ENCODE measurements at regions not wholly inside any gene's neighbourhood (a gene's known extent, or its start where the extent isn't known, plus 50 kb on each side); places are given as distances from the start of the nearest gene placed in this dataset.
"Not testable (repeated sequence)": the region's sequence is repeated elsewhere in the genome, so short reads cannot be mapped to it uniquely, and the experiment has no call there.

DNA sequence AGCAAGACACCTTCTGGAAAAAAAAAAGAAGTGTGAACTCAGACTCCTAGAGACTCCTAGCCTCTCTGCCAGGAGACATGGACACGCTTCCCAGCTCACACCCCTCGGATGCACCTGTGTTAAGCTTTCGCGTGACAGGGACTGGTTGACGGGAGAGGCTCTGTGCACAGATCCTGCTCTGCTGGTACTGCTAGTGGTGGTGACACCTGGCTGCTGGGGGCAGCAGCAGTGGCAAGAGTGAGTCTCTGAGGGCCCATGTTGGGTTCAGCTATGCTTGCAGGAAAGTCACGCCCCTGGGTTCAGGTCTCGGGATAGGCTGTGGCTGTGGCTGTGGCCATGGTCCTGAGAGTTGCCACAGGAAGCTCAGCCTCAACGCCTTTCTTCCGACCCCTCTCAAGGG is 81.1 kb downstream of the XRCC2 start:
- H3K4me1 ChIP-seq (ENCODE audit: control insufficient read depth, insufficient read depth, low read length), result no peaks in the 10 kb centered on the region
- no peak overlapping the region for H3K27ac ChIP-seq (ENCODE audit: low read length)
- ATAC-seq (no peak), DNase-seq (no peak)
- H3K9me3 ChIP-seq (ENCODE audit: control insufficient read depth, low read length), result no peaks in the 10 kb centered on the region
- WGBS, result 67% methylated on average over 9 of the region's 9 CpGs
- H3K27me3 ChIP-seq (ENCODE audit: control insufficient read depth, insufficient read depth), result no peaks in the 10 kb centered on the region
- H3K4me3 ChIP-seq (ENCODE audit: low read length), result no peak overlapping the region
- intact Hi-C loops (cut with DNase I), result no loop called here

DNA sequence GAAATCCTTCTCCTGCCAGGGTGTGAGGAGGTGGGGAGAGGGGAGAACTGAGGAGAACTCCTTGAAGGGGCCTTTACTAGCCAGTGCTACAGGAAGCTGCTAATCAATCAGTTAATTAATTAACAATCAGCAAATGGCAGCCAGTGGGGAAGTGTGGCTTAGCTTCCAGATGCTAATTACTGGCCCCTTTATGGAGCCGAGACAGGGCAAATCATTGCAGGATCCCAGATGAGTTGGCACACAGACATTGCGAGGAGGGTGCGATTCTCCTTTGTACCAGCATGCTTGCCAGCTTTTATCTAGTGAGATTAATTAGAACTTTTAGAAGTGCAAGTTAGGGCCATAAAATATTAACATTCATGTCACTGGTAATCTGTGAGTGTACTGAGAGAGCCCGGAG is 84.0 kb downstream of the XRCC2 start:
- DNase-seq, result no peak

GRCh38 chr7:152590481-152590880 is 85.5 kb downstream of the XRCC2 start:
- no peak overlapping the region for H3K4me3 ChIP-seq (ENCODE audit: low read length)
- H3K27ac ChIP-seq (ENCODE audit: low read length), result no peak overlapping the region
- DNase-seq, result no peak
- H3K9me3 ChIP-seq (ENCODE audit: control insufficient read depth, low read length), result no peaks in the 10 kb centered on the region
- H3K4me1 ChIP-seq (ENCODE audit: control insufficient read depth, insufficient read depth, low read length), result no peaks in the 10 kb centered on the region
- ATAC-seq, result no peak
- WGBS, result 92% methylated on average over 6 of the region's 6 CpGs
- H3K27me3 ChIP-seq (ENCODE audit: control insufficient read depth, insufficient read depth), result no peaks in the 10 kb centered on the region
- intact Hi-C loops (cut with DNase I), result no loop called here

More for the DNA sequence above, 84.0 kb downstream of the XRCC2 start:
- intact Hi-C loops (cut with DNase I), result no loop called here
- H3K4me1 ChIP-seq (ENCODE audit: control insufficient read depth, insufficient read depth, low read length), result no peaks in the 10 kb centered on the region
- ATAC-seq, result no peak
- no peaks in the 10 kb centered on the region for H3K27me3 ChIP-seq (ENCODE audit: control insufficient read depth, insufficient read depth)
- no peaks in the 10 kb centered on the region for H3K9me3 ChIP-seq (ENCODE audit: control insufficient read depth, low read length)
- 80% methylated on average over 4 of the region's 4 CpGs for WGBS
- no peak overlapping the region for H3K4me3 ChIP-seq (ENCODE audit: low read length)
- no peak overlapping the region for H3K27ac ChIP-seq (ENCODE audit: low read length)

DNA sequence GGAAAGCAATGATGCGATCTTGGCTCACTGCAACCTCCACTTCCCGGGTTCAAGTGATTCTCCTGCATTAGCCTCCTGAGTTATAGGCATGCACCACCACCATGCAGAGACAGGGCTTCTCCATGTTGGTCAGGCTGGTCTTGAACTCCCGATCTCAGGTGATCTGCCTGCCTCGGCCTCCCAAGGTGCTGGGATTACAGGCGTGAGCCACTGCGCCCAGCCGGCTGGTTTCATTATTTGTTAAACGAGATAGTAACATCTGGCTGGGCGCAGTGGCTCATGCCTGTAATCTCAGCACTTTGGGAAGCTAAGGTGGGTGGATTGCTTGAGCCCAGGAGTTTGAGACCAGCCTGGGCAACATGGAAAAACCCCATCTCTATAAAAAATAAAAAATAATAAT is 86.1 kb downstream of the XRCC2 start:
- H3K27ac ChIP-seq (ENCODE audit: low read length); H3K9me3 ChIP-seq (ENCODE audit: control insufficient read depth, low read length); H3K27me3 ChIP-seq (ENCODE audit: control insufficient read depth, insufficient read depth); intact Hi-C loops (cut with DNase I); ATAC-seq; H3K4me1 ChIP-seq (ENCODE audit: control insufficient read depth, insufficient read depth, low read length); DNase-seq; H3K4me3 ChIP-seq (ENCODE audit: low read length): not testable (repeated sequence)
- WGBS, result 92% methylated on average over 9 of the region's 9 CpGs

- DNase-seq, result no peak
- no peaks in the 10 kb centered on the region for H3K27me3 ChIP-seq (ENCODE audit: control insufficient read depth, insufficient read depth)
- H3K27ac ChIP-seq (ENCODE audit: low read length), result no peak overlapping the region
- 57% methylated on average over 5 of the region's 5 CpGs for WGBS
- no peak overlapping the region for H3K4me3 ChIP-seq (ENCODE audit: low read length)
- ATAC-seq, result no peak
- no peaks in the 10 kb centered on the region for H3K4me1 ChIP-seq (ENCODE audit: control insufficient read depth, insufficient read depth, low read length)
- intact Hi-C loops (cut with DNase I), result no loop called here
- no peaks in the 10 kb centered on the region for H3K9me3 ChIP-seq (ENCODE audit: control insufficient read depth, low read length)
These were observed 87.6 kb downstream of the XRCC2 start for GRCh38 chr7:152588350-152588749.

DNA sequence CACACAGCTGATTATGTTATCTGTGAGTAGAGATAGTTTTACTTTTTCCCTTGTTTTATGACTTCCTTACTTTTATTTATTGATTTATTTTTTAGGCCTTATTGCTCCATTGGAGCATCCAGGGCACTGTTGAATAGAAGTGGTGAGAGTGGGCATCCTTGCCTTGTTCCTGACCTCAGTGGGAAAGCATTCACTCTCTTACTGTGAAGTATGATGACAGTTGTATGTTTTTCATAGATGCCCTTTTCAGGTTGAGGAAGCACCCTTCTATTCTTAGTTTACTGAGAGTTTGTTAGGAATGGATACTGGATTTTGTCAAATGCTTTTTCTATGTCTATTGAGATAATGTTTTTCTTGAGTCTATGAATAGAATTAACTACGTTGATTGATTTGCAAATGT is 88.6 kb downstream of the XRCC2 start:
- intact Hi-C loops (cut with DNase I), result no loop called here
- no peaks in the 10 kb centered on the region for H3K4me1 ChIP-seq (ENCODE audit: control insufficient read depth, insufficient read depth, low read length)
- 48% methylated on average over 1 of the region's 1 CpG for WGBS
- H3K9me3 ChIP-seq (ENCODE audit: control insufficient read depth, low read length), result no peaks in the 10 kb centered on the region
- H3K27ac ChIP-seq (ENCODE audit: low read length), result no peak overlapping the region
- ATAC-seq, result no peak
- no peak overlapping the region for H3K4me3 ChIP-seq (ENCODE audit: low read length)
- H3K27me3 ChIP-seq (ENCODE audit: control insufficient read depth, insufficient read depth), result no peaks in the 10 kb centered on the region
- DNase-seq, result no peak

GRCh38 chr7:152583006-152583405 is 92.9 kb downstream of the XRCC2 start:
- no peak overlapping the region for H3K4me3 ChIP-seq (ENCODE audit: low read length)
- no peak for ATAC-seq
- H3K9me3 ChIP-seq (ENCODE audit: control insufficient read depth, low read length), result no peaks in the 10 kb centered on the region
- DNase-seq, result no peak
- no peaks in the 10 kb centered on the region for H3K27me3 ChIP-seq (ENCODE audit: control insufficient read depth, insufficient read depth)
- no peaks in the 10 kb centered on the region for H3K4me1 ChIP-seq (ENCODE audit: control insufficient read depth, insufficient read depth, low read length)
- intact Hi-C loops (cut with DNase I), result no loop called here
- 96% methylated on average over 3 of the region's 3 CpGs for WGBS
- H3K27ac ChIP-seq (ENCODE audit: low read length), result no peak overlapping the region

GRCh38 chr7:152579070-152579469 is 96.9 kb downstream of the XRCC2 start:
- intact Hi-C loops (cut with DNase I), result no loop called here
- H3K27ac ChIP-seq (ENCODE audit: low read length), result no peak overlapping the region
- H3K27me3 ChIP-seq (ENCODE audit: control insufficient read depth, insufficient read depth), result no peaks in the 10 kb centered on the region
- H3K4me3 ChIP-seq (ENCODE audit: low read length), result no peak overlapping the region
- DNase-seq (no peak), ATAC-seq (no peak)
- H3K9me3 ChIP-seq (ENCODE audit: control insufficient read depth, low read length), result peaks cover 2% of the 10 kb centered on the region
- no peaks in the 10 kb centered on the region for H3K4me1 ChIP-seq (ENCODE audit: control insufficient read depth, insufficient read depth, low read length)
- 71% methylated on average over 10 of the region's 10 CpGs for whole genome bisulfite sequencing

GRCh38 chr7:152577339-152577738 is 98.6 kb downstream of the XRCC2 start:
- no peak for DNase-seq
- 90% methylated on average over 1 of the region's 1 CpG for WGBS
- no peak overlapping the region for H3K27ac ChIP-seq (ENCODE audit: low read length)
- H3K27me3 ChIP-seq (ENCODE audit: control insufficient read depth, insufficient read depth), result no peaks in the 10 kb centered on the region
- intact Hi-C loops (cut with DNase I), result no loop called here
- H3K4me1 ChIP-seq (ENCODE audit: control insufficient read depth, insufficient read depth, low read length), result no peaks in the 10 kb centered on the region
- ATAC-seq, result no peak
- H3K4me3 ChIP-seq (ENCODE audit: low read length), result no peak overlapping the region
- peaks cover 2% of the 10 kb centered on the region for H3K9me3 ChIP-seq (ENCODE audit: control insufficient read depth, low read length)

DNA sequence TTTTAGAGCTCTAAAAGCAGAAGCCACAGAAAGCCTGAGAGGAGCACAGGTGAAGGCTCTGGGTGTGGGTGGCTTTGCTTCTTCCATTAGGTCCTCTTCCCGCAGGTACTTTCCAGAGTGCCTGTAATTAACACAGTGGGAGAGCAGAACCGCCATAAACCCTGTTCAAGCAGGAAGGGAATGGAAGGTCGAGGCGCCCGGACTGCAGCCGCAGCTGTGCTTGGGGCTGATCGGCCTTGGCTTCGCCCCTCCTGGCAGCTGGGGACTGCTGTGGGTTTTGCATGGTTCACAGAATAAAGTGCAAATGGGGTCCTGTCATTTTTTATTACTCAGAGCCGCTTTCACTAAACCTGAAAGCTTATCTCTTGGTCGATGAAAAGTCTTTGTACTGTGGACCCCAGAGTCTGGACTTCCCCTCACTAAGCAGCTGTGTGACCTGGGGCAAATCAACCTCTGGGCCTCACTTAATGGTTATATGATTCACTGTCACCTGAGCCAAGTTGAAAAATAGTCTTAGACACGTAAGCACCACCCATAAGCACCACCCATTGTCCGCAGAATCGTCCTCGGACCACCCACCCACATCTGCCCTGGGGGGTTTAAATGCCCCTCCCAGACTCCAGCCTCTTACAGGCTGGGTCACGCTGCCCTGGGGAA is 100.9 kb downstream of the XRCC2 start:
- no peak overlapping the region for H3K4me3 ChIP-seq (ENCODE audit: low read length)
- H3K4me1 ChIP-seq (ENCODE audit: control insufficient read depth, insufficient read depth, low read length), result no peaks in the 10 kb centered on the region
- intact Hi-C loops (cut with DNase I), result no loop called here
- no peak overlapping the region for H3K27ac ChIP-seq (ENCODE audit: low read length)
- 80% methylated on average over 15 of the region's 15 CpGs for WGBS
- peaks cover 2% of the 10 kb centered on the region for H3K9me3 ChIP-seq (ENCODE audit: control insufficient read depth, low read length)
- no peaks in the 10 kb centered on the region for H3K27me3 ChIP-seq (ENCODE audit: control insufficient read depth, insufficient read depth)
- DNase-seq, result no peak
- no peak for ATAC-seq

GRCh38 chr7:152573186-152573585 is 102.8 kb downstream of the XRCC2 start:
- ATAC-seq; H3K4me1 ChIP-seq (ENCODE audit: control insufficient read depth, insufficient read depth, low read length); H3K27ac ChIP-seq (ENCODE audit: low read length); H3K27me3 ChIP-seq (ENCODE audit: control insufficient read depth, insufficient read depth); DNase-seq; H3K9me3 ChIP-seq (ENCODE audit: control insufficient read depth, low read length); H3K4me3 ChIP-seq (ENCODE audit: low read length); intact Hi-C loops (cut with DNase I): not testable (repeated sequence)
- 88% methylated on average over 6 of the region's 6 CpGs for WGBS

DNA sequence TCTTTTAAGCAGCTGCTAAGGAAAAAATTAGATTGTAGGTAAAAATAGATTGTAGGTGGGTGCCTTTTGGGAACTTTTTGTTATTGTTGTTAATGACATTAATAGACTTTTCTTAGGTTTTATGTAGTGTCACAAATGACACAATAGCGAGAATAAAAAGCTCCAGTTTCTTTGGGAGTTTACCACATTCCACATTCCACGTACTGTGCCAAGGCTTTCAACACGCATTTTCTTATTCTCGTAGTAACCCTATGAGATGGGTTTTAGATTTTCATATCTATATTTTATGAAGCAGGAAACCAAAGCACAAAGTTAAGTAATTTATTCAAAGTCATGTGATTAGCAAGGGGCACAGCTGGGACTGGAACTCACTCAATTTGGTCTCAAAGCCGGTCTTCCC is 103.8 kb downstream of the XRCC2 start:
- Histone ChIP-seq H3K27me3 (ENCODE audit: control insufficient read depth, insufficient read depth) (no peaks in the 10 kb centered on the region), H3K4me1 (ENCODE audit: control insufficient read depth, insufficient read depth, low read length) (no peaks in the 10 kb centered on the region), H3K4me3 (ENCODE audit: low read length) (no peak overlapping the region), H3K9me3 (ENCODE audit: control insufficient read depth, low read length) (no peaks in the 10 kb centered on the region), H3K27ac (ENCODE audit: low read length) (no peak overlapping the region)
- ATAC-seq, result no peak
- WGBS, result 70% methylated on average over 5 of the region's 5 CpGs
- intact Hi-C loops (cut with DNase I), result no loop called here
- no peak for DNase-seq
